ENCODE measurements at regions not wholly inside any gene's neighbourhood (a gene's known extent, or its start where the extent isn't known, plus 50 kb on each side); places are given as distances from the start of the nearest gene placed in this dataset.

- no peak for TF ChIP-seq CTCF (IDR thresholded peaks at IDR 0.05; ENCODE audit: low read depth, low read length)
- no peak for TF ChIP-seq POLR2A (IDR thresholded peaks at IDR 0.05; ENCODE audit: extremely low read depth, insufficient read length)
- TF ChIP-seq MYC (IDR thresholded peaks at IDR 0.05; ENCODE audit: low read depth, low read length): no peak
- TF ChIP-seq, protein P1, sequence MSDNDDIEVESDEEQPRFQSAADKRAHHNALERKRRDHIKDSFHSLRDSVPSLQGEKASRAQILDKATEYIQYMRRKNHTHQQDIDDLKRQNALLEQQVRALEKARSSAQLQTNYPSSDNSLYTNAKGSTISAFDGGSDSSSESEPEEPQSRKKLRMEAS (IDR thresholded peaks at IDR 0.05; ENCODE audit: low read depth, low read length): no peak
Observed at GRCh38 chr9:135326633-135327152, 152.9 kb upstream of the PPP1R26 start.

All from NB4 (cell line).